Osteocyte (in vitro differentiated cells): ENCODE measurements at regions not wholly inside any gene's neighbourhood (a gene's known extent, or its start where the extent isn't known, plus 50 kb on each side); places are given as distances from the start of the nearest gene placed in this dataset.

Source experiments
- DNase-seq: peaks from one replicate; pipeline ENCODE4 v3.0.0; 2021; ENCODE audit warnings: mixed read lengths; ENCODE audit not compliant: unreplicated experiment; ENCODE audit errors: extremely low spot score
- H3K27ac Mint-ChIP-seq: one replicate; pipeline ENCODE4 v1.8.0; 2021; ENCODE audit warnings: mild to moderate bottlenecking, mixed read lengths; ENCODE audit not compliant: unreplicated experiment
- H3K27me3 Mint-ChIP-seq: one replicate; pipeline ENCODE4 v1.8.0; 2021; ENCODE audit warnings: mixed read lengths; ENCODE audit not compliant: unreplicated experiment
- H3K36me3 Mint-ChIP-seq: one replicate; pipeline ENCODE4 v1.8.0; 2021; ENCODE audit warnings: mixed read lengths; ENCODE audit not compliant: unreplicated experiment
- H3K4me1 Mint-ChIP-seq: one replicate; pipeline ENCODE4 v1.8.0; 2021; ENCODE audit warnings: mixed read lengths; ENCODE audit not compliant: unreplicated experiment
- H3K4me3 Mint-ChIP-seq: one replicate; pipeline ENCODE4 v1.8.0; 2021; ENCODE audit warnings: mild to moderate bottlenecking, moderate library complexity, mixed read lengths; ENCODE audit not compliant: unreplicated experiment
- H3K9me3 Mint-ChIP-seq: one replicate; pipeline ENCODE4 v1.8.0; 2021; ENCODE audit warnings: mixed read lengths; ENCODE audit not compliant: unreplicated experiment
- TF ChIP-seq, protein P1 (sequence below): fragments of 200-600 bp; sonication (generic); IDR thresholded peaks from 2 replicates; pipeline ENCODE4 v1.5.0; 2021; ENCODE audit warnings: antibody characterized with exemption, mild to moderate bottlenecking, moderate library complexity

DNA sequence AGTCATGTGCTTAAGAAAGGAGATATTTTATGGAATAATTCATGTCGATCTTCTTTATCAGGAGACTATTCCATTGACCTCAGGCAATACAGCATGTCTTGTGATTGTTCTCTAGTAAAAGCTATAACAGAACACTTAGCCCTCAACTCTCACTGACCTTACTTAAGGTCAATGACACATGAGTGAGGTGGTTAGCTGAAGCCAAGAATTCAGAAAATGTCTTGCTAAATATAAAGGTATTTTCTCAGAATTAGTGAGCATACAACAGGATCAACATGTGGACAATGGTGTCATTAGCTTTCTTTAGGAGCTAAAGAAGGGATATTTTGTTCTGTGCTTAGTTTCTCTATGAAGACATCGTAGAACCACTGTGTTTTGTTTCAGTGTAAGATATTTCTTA, 1730.4 kb upstream of the SLC10A2 start:
- Mint-ChIP-seq H3K4me3 (no peak overlapping the region), H3K4me1 (peaks cover 6% of the 10 kb centered on the region), H3K27ac (no peak overlapping the region), H3K36me3 (no peaks in the 10 kb centered on the region), H3K9me3 (no peaks in the 10 kb centered on the region), H3K27me3 (no peaks in the 10 kb centered on the region)
- no peak for DNase-seq
- TF ChIP-seq, protein P1, sequence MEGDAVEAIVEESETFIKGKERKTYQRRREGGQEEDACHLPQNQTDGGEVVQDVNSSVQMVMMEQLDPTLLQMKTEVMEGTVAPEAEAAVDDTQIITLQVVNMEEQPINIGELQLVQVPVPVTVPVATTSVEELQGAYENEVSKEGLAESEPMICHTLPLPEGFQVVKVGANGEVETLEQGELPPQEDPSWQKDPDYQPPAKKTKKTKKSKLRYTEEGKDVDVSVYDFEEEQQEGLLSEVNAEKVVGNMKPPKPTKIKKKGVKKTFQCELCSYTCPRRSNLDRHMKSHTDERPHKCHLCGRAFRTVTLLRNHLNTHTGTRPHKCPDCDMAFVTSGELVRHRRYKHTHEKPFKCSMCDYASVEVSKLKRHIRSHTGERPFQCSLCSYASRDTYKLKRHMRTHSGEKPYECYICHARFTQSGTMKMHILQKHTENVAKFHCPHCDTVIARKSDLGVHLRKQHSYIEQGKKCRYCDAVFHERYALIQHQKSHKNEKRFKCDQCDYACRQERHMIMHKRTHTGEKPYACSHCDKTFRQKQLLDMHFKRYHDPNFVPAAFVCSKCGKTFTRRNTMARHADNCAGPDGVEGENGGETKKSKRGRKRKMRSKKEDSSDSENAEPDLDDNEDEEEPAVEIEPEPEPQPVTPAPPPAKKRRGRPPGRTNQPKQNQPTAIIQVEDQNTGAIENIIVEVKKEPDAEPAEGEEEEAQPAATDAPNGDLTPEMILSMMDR = no peak

DNA sequence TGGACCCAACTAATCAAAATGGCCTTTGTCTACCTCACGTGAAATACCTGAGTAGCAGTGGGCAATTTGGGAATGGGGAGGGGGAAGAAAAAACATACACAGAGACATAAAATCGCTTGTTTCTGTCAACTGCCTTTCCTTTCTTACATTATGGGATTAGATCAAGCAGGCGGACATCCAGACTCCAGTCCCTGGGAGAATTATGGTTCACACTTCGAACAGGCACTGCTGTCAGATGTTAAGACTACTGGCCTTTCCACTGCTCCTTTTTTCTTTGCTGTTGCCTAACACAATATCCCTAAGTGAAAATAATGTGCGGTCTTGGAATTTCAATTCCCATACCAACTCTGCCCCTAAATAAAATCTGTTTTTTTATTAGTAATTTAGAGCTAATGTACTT, 1719.7 kb upstream of the SLC10A2 start:
- TF ChIP-seq, protein P1 = no peak
- H3K4me1 Mint-ChIP-seq = no peaks in the 10 kb centered on the region
- no peaks in the 10 kb centered on the region for H3K9me3 Mint-ChIP-seq
- H3K27me3 Mint-ChIP-seq = no peaks in the 10 kb centered on the region
- H3K36me3 Mint-ChIP-seq = no peaks in the 10 kb centered on the region
- no peak overlapping the region for H3K27ac Mint-ChIP-seq
- H3K4me3 Mint-ChIP-seq = no peak overlapping the region
- no peak for DNase-seq

DNA sequence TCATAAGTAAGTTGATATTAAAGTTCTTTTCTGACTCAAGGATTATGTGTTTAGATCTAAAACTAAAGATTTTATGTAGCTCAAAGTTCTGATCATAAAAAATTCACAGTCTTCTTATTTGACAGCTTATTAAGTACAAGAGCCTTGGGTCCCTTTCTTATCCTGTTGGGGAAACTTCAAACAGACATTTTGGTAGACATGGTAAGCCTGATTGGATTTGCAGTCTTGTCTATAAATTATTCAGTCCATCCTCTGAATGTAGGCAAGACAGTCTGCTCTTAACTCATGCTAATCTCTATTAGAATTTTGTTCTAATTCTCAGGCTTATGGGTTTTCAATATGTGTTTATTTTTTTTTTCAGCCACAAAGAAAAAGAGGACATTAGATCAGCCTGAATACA, 1718.7 kb upstream of the SLC10A2 start:
- Mint-ChIP-seq H3K27me3 (no peaks in the 10 kb centered on the region), H3K4me1 (peaks cover 8% of the 10 kb centered on the region), H3K4me3 (no peak overlapping the region), H3K27ac (no peak overlapping the region), H3K9me3 (no peaks in the 10 kb centered on the region), H3K36me3 (no peaks in the 10 kb centered on the region)
- TF ChIP-seq, protein P1 = no peak
- no peak for DNase-seq

DNA sequence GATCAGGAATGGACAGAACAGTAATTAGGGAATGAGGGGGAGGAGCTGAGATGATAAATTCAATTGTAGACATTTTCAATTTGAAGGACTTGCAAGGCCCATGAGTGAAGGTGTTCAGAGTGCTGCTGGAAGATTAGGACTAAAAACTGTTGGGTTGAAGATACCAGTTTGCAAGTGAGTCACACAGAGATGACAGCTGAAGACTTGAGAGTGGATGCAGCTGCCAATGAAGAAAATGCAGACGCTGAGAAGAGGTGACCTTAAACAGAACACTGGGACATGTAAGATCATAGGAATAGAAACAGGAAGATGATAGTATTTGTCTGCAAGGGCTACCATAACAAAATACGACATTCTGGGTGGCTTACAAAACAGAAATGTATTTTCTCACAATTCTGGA, 1716.5 kb upstream of the SLC10A2 start:
- Mint-ChIP-seq H3K9me3 (no peaks in the 10 kb centered on the region), H3K27ac (no peak overlapping the region), H3K4me1 (peaks cover 22% of the 10 kb centered on the region), H3K4me3 (no peak overlapping the region), H3K27me3 (no peaks in the 10 kb centered on the region), H3K36me3 (no peaks in the 10 kb centered on the region)
- DNase-seq = no peak
- TF ChIP-seq, protein P1 = no peak

DNA sequence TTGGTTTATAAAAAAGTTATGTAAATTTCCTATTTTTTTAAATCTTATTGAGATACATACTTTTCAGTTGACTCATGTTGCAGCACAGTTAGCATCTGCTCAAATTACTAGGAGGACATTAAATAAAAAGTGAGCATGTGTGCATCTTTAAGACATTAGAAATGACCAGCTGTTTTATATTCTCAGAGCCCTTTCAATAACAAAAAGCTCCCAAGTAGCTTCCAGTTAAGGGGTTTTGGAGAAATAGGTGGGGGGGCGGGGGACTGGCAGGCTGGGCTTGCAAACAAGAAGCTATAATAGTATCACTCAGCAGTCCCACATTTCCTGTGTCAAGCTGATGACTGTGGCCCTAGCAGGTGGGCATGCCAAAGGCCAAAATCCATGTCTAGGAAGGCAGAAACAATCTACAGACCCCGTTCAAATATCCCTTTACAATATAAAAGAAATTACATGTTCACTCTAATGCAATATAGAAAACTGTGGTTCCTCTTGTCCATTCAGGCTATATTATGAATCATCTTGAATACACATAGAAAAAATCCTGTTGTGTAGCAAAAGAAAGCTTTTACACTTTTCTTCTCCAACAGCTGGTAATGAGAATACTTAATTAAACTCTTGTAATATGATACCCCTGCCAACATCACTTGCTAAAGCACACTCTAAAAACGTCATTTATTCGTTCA, 1713.2 kb upstream of the SLC10A2 start:
- no peaks in the 10 kb centered on the region for H3K27me3 Mint-ChIP-seq
- TF ChIP-seq, protein P1 = no peak
- no peak for DNase-seq
- H3K36me3 Mint-ChIP-seq = no peaks in the 10 kb centered on the region
- H3K27ac Mint-ChIP-seq = peak overlapping the region; percentile 60
- no peaks in the 10 kb centered on the region for H3K9me3 Mint-ChIP-seq
- H3K4me3 Mint-ChIP-seq = no peak overlapping the region
- H3K4me1 Mint-ChIP-seq = peaks cover 23% of the 10 kb centered on the region
